HG02938 (cell line): ENCODE measurements at regions not wholly inside any gene's neighbourhood (a gene's known extent, or its start where the extent isn't known, plus 50 kb on each side); places are given as distances from the start of the nearest gene placed in this dataset.

Experiments used
- ATAC-seq: cut with Tn5 transposase; IDR thresholded peaks from one replicate; pipeline ENCODE4 v1.9.1; 2021; ENCODE audit warnings: mild to moderate bottlenecking, moderate library complexity; ENCODE audit not compliant: unreplicated experiment

DNA sequence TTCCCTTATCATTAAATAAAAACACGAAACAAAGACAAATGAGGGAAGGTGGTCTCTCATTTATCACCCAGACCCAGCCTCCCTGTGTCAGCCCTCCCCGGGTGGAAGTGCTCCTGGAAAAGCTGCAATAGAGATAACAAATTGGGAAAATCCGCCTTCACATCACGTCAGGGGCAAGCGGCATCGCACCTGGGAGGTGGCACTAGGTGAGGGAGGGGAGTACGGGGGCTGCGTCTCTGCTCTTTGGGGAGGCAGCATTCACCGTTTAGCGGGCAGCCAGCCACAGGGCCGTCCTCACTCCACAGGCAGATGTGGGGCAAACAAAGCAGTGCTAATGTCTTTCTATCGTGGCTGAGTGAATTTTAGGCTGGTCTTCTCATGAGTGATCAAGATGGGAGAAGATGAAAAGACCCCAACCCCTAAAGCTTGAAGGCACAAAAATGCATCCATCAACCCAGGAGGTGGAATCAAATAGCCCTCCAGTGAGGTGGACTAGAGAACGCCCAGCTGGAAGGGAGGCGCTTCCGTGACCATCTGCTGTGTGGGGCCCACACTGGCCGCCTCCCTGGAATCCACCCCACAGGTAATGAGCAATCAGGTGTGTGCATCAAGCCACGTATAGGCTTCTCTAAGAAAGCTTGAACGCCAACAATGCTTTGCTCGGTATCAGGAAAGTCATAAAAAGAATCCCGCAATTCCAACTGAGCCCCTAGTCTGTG lies 629.5 kb downstream of the BRD1 start:
- ATAC-seq, result no peak

DNA sequence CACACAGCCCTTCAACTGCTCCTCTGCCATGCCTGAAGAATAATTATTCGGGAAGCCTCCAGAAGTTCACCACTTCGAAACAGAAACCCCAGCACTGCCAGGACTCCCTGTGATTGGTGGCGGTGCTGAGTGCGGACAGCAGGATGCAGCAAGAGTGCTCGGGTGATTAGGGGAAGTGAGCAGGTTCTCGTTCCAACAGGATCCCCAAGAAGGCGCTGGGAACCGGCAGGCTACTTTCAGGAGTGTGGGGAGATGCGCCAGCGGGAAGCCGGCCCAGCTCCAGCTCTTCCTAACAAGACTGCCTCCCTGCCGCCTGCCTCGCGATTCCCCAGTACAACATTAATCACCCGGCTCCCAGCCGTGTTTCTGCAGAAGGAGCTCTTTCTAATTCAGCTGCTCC lies 630.2 kb downstream of the BRD1 start:
- ATAC-seq, result no peak

DNA sequence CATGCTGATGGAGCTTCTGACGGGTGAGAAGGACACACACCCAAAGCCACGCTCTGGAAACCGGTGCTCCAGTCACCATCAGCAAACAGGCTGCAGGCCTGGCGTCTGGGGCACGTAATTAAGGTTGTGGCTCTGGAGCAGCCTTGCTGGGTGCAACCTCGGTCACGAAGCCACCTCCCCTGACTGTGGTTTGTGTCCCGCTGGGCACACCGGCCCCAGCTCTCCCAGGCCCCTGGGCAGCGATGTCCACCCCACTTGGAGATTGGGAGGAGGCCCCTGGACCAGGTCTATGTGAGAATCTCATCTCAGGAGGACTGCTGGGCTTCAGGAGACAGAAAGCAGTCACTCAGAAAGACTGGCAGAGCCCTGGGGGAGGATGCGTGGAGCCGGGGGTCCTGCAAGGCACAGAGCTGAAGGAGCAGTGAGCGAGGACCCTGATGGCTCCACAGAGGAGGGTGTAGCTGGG lies 631.6 kb downstream of the BRD1 start:
- ATAC-seq, result no peak

DNA sequence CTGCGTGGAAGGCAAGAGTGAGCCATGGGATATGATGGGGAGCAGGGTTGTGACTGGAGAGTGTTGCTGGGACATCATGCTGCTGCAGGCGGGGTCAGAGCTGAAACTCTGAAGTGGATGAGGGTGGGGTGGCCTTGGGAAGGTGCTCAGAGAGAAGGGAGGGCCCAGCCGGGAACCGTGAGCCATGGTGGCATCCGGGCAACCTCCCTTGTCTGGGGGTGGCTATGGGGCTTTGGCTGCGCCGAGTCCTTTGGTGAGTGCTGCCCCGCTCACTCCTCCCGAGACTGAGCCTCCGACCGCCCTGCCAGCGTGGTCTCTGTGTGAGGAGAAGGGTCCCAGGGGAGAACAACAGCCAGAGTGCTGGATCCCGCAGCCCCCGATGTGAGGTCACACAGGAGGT lies 632.0 kb downstream of the BRD1 start:
- ATAC-seq, result no peak

DNA sequence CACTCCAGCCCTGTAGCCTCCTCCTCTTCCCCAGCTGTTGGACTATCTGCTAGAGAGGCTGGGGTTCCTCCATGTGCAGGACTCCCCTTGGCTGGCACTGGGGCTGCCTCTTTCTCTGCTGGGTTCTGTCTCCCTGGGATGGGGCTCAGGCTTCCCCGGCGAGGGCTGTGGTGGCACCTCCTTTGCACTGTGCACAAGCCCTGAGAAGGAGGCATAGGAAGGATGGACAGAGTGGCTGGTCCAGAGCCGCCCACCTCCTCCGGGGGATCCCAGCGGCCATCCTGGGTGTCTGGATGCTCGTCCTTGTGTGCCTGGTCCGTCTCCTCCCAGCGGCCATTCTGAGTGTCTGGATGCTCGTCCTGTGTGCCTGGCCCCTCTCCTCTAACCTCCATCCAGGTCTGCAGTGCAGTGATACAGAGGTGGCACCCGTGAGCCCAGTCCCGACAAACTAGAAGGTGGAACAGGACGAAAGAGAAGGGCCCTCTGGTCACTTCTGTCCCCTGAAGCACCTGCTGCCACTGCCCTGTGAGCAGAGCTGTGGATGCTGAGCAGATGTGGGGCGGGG lies 633.7 kb downstream of the BRD1 start:
- no peak for ATAC-seq

DNA sequence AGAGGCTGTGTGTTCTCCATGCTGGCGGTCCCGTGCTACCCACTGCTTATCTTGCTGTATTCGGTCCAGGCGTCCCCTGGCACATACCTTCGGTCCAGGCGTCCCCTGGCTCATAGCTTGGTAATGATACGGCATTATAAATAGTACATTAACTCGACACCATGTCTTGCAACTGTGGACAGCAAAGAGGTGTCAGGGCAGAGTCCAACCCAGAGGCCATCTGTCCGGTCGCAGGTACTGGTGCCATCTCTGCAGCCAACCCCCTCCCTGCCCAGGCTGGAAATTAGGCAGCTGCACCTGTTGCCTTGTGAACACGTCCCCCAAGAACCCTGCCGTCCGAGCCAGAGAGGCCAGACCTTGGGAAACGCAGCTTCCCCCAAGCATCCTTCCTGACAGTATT lies 634.3 kb downstream of the BRD1 start:
- no peak for ATAC-seq

DNA sequence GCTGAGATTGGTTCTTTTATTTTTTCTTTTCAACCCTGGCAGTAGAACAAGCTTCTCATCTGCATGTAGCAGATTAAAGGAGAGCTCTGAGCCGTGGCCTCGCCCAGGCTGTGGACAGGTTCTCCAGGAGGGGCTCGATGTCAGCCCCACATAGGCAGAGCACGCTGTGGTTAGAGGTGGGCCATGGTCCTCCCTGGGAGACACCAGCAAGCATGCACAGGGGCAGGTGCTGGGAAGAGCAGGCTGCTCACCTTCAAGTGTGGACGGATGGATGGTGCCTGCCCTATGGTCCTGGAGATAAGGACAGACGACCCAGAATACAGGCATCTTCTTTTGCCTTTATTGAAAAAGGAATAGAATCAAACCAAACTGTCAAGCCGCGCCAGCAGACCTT lies 634.8 kb downstream of the BRD1 start:
- no peak for ATAC-seq

DNA sequence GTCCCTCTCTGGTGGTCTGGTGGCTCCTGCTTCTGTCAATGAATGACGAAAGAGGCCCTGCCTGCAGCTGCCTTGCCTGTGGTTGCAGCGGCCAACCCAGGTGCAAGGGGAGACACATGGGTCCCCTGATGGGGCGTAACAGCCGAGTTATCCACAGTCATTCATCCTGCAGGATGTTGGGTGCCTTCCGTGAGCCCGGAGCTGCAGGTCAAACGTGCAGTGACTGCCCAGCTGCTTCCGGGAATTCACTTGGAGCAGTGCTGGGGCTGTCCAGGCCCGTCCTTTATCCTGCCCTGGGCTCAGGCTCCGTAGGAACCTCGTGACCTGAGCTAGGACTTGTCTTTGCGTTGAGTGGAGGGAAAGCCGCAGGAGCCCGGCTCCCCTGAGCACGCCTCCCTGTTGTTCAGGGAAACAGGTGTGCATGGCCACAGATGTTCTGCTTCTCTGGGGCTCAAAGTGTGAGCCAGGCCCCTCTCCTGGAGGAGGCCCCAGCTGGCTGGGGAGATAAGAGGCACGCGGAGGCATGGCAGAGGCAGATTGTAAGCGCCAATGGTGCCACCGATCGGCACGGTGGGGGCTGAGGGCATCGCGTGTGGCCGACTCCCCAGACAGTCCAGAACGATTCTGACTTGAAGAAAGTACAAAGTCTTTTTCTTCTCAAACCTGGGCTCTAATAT lies 635.4 kb downstream of the BRD1 start:
- ATAC-seq, result no peak

DNA sequence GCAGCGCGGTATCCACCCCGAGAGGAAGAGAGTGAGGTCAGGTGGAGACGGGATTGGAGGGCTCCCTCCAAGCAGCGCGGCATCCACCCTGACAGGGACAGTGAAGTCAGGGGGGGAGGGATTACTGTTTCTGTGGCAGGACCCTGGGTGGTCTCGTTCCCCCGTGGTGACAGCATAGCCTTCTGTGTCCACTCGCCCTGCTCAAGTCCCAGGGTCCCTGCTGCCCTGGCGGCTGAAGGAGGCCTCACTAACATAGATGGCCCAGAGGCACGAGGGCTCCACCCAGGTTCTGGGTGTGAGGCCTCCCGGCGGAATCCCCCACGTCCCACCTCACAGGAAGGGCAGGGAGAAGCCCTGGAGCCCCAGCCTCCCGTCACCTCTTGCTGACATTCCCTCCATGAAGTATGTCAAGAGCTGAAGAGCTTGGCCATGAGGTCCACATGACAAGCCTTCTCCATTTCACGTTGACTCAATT lies 636.1 kb downstream of the BRD1 start:
- no peak for ATAC-seq

DNA sequence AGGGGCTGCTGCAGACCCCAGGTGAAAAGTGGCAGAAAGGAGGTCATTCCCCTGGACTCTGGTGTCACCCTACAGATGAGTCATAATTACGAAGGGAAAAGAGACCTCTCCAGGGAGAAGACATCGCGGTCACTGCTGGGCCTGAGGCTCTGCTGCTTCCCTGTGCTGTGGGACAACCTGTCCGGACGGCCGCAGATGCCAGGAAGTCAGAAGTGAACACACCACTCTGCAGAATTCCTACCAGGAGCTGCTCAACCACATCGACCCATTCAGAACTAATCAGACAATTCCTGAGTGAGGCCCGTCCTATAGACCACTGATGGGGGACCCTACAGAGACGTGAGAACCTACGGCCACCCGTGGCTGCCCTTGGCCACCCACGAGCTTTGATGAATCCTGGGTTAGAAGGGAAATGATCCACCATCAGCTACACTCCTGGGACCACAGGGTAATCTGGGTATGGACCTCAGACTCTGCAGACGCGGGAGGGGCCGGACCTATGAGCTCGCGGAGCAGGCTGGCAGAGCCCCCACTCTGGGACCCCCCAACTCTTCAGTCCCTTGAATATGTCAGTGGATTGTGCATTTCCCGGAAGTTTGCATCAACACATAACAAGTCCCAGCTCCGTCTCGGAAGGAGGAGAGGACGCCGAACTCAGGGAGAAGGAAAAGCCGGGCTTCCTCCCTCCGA lies 636.7 kb downstream of the BRD1 start:
- no peak for ATAC-seq

DNA sequence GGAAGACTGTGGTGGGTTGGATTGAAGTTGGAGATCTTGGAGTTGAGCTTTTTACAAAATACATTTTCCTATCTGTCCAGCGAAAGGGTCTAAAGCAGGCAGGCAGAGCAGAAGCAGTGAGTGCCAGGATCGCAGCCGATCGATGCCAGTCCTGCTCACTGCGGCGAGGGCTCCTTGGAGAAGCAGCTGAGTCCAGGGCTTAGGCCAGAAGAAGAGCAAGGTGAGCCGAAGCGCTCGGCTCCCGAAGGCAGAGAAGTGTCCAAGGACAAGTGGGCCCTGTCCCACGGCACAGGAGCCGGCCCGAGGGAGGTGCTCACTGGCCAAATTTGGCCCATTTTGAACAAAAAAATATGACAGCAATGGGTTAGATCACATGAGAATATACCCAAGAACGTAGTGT lies 637.8 kb downstream of the BRD1 start:
- no peak for ATAC-seq

DNA sequence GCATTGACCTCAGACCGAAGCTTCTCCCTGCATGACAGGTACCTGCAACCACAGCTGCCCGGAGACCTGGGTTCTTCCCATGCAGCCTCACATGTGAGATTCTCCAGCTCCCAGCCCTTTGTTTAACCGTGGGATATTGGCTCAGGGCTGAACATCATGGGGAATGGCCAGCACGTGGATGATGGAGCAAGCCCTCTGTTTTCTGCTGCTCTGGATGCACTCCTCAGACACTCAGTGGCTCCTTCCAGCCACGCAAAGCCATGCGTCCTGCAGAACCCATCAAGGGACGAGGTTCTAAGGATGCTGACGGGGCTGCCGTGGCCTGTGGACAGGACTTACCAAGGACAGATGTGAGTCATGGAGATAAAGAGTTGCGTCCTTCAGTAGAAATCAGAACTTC lies 639.1 kb downstream of the BRD1 start:
- ATAC-seq, result no peak

DNA sequence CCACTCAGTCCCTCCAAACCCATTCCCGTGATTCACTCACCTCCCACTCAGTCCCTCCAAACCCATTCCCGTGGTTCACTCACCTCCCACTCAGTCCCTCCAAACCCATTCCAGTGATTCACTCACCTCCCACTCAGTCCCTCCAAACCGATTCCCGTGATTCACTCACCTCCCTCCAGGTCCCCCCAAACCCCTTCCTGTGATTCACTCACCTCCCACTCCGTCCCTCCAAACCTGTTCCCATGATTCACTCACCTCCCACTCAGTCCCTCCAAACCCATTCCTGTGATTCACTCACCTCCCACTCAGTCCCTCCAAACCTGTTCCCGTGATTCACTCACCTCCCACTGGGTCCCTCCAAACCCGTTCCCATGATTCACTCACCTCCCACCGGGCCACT lies 639.6 kb downstream of the BRD1 start:
- ATAC-seq, result no peak

DNA sequence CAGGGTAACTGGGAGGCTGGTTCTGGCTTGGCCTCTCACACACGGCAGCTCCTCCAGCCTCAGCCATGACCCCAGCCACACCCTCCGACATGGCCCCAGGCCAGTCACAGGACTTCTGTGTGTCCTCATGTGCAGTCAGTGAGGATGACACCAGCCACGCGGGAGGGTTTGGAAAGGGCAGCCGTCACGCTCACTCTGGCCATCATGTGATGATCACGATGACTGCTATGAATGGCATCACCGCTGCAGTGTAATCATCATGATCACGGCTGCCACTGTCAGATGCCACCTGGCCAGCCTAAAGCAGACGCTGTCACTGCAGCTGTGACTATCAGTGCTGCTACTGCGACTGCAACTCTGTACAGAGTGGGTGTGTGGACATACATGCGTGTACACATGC lies 640.9 kb downstream of the BRD1 start:
- no peak for ATAC-seq

DNA sequence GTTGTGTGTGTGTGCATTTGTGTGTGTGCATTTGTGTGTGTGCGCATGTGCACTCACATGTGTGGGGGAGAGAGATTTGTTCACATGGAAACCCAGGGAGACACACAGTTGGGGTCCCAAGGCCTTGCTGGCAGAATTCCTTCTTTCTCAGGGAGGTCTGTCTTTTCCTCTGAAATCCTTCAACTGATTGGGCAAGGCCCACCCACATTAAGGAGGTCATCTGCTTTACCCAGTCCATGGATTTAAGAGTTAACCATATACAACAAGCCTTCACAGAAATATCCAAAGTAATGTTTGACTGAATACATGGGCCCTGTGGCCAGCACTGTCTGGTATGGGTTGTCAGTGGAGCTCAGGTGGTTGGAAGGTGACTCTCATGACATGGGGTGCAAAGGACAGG lies 641.4 kb downstream of the BRD1 start:
- no peak for ATAC-seq

DNA sequence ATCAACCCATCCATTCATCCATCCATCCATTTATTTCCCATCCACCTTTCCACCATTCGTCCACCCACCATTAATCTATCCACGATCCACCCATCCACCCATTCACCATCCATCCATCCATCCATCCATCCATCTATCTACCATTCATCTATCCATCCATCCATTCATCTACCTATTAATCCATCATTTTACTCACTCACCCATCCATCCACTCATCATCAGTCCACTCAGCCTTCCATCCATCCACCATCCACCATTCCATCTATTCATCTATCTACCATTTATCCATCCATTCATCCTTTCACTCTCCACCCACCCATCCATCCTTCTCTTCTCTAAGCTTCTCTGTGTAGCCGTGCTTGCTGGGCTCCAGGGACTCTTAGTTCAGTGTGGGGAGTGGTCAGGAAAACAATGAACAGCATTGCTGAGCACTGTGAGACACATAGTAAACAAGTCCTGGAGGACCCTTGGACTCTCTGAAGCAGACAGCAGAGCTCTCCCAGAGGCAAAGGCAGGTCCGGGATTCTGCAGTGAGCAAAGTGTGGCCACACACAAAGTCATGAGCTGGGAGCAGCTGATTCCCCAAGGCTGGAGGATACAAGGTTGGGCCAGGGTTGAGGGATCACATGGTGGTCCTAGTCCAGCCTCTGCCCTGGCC lies 642.2 kb downstream of the BRD1 start:
- ATAC-seq, result no peak

DNA sequence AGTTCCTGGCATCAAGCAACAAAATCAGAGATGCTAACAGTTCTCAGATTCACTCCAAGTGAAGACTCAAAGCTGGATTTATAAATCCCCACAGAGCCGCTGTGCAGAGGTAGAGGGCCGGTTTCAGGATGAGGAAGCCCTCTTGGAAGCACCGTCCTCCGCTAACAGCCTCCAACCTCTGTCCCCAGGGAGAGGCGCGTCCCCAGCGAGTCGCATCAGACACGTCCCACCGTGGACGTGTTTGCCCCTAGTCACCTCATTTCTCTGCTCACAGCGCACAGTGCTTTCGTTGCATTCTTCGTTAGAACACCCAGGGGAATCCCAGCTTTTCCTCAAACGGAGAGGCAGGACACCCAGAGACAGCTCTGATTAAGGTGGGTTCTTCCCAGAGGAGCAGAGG lies 642.9 kb downstream of the BRD1 start:
- no peak for ATAC-seq

DNA sequence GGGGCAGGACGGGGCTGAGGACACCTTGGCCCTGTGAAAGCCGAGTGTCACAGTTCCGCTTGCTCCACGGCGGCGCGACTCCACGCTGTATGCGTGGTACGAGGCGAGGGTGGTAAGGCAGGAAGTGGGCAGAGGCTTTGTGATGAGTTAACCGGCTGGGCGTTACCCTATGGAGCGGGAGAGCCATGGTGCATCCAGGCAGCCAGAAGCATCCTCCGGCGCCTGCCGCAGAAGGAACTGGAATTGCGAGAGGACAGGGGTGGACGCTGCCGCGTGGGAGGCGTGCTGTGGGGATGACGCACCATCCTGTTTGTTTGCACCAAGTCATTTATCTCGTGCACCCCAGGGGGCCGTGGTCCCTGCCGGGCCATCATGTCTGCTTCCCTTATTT lies 643.9 kb downstream of the BRD1 start:
- ATAC-seq, result no peak

DNA sequence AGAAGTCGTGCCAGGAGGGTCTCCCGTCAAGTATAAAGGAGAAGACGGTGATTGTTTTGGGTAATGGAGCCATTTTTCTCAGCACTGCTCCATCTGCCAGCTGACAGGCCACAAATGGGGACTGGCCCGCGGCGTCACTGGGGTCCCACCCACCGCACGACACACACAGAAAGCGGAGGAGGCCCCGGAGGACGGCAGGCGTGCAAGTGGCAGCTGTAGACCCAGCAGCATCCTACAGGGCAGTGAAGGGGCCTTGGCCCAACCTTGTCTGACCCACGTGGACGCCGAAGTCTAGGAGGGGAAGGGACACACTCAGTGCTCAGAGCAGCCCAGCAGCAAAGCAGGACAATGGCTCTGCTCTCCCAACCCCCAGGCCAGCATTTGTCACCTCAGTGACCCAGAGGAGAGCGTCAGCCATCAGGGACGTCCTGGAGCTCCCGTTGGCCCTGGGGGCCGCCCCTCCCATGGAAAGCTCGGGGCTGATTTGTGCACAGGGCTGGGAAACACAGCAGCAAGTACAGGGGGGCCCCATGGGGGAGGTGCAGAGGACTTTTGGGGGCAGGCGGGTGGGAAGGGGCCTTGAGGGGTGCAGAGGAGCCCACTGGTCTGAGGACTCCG lies 644.4 kb downstream of the BRD1 start:
- no peak for ATAC-seq

DNA sequence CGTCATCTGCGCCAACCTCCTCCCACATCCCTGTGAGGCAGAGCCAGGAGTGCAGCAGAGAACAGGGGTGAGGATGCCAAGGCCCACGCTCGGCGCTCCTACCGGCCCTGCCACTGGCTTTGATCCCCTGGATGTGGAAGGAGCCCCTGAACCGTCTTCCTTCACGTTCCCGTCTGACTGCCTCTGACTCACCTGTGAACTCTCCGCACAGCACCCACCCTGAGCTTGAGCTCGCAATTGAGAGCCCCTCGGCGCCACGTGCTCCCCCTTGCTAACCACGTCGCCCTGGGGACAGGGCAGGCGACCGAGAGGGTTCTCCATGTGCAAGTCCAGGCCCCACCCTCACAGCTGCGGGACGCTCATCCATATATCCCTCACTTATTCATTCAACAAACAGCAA lies 645.3 kb downstream of the BRD1 start:
- no peak for ATAC-seq

DNA sequence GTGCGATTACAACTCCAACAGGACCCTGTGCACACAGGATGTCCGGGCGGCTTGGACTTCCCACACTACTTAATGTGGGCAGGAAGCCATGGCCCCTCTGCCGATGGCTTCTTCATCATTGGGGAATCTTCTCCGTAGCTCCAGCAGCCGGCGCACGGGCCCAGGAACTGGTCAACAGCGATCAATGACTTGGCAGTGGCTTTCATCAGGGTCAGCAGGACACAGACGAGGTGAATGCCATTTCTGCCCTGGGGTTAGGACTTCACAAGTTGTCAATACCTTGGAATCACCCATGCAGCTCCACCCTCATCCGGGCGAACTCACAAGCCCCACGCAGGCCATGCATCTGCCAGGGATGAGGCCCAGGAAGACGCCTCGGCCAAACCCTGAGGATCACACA lies 645.7 kb downstream of the BRD1 start:
- ATAC-seq, result no peak
